GM19240 (cell line): ENCODE measurements at regions not wholly inside any gene's neighbourhood (a gene's known extent, or its start where the extent isn't known, plus 50 kb on each side); places are given as distances from the start of the nearest gene placed in this dataset.
"Not testable (repeated sequence)": the region's sequence is repeated elsewhere in the genome, so short reads cannot be mapped to it uniquely, and the experiment has no call there.

Source experiments
- DNase-seq: peaks from one replicate; pipeline ENCODE4 v3.0.0; 2011; ENCODE audit warnings: low spot score; ENCODE audit not compliant: insufficient read length

DNA sequence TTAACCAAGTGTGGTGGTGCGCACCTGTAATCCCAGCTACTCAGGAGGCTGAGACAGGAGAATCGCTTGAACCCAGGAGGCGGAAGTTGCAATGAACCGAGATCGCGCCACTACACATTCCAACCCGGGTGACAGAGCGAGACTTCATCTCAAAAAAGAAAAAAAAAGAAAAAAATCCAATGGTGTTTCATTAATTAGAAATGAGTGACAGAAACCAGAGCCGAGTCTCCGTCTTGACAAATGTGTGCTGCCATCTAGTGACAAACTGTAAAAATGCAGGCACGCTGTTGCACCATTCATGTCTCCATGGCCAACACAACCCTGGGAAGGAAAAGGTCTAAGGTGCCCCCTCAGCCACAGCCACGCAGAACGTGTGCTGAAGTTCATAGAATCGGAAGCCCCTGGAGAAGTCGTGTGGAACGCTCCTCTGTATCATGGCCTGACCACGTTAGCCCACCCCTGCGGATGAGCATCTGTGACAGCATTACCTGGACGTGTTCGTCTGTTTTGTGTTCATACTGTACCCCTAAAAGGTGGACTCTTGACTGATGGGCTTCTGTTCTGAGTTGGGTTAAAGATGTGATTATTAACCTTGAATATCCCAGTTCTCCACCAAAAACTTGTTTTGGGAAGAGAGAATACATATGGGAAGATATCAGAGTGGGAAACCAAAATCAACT lies 94.9 kb downstream of the LYZL2 start:
- peak; percentile 24 for DNase-seq

DNA sequence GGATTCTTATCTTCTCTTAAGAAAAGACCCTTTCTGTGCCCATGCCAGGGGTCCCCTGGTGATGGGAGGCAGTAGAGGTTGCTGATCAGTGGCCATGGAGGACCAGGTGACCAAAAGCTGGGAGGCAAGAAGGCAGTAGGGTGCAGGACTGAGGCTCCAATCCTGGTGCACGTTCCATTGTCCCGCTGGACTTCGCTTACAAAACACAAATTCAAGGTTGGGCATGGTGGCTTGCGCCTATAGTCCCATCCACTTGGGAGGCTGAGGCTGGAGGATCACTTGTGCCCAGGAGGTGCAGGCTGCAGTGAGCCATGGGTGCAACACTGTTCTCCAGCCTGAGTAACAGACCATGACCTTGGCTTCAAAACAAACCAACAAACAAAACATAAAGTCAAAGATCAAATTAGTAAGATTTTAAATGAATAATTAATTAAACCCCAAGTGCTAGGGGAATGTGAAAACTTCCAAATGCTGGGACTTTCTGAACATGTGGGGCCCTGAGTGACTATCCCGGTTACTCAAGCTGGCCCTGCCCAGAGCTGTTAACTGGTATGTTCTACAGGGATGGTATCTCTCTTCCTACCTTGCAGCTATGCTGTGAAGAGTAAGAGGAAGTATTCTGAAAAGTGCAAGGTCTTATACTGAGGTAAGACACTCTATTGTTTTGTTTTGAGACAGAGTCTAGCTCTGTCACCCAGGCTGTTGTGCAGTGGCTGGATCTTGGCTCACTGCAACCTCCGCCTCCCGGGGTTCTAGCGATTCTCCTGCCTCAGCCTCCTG lies 97.6 kb downstream of the LYZL2 start:
- no peak for DNase-seq

DNA sequence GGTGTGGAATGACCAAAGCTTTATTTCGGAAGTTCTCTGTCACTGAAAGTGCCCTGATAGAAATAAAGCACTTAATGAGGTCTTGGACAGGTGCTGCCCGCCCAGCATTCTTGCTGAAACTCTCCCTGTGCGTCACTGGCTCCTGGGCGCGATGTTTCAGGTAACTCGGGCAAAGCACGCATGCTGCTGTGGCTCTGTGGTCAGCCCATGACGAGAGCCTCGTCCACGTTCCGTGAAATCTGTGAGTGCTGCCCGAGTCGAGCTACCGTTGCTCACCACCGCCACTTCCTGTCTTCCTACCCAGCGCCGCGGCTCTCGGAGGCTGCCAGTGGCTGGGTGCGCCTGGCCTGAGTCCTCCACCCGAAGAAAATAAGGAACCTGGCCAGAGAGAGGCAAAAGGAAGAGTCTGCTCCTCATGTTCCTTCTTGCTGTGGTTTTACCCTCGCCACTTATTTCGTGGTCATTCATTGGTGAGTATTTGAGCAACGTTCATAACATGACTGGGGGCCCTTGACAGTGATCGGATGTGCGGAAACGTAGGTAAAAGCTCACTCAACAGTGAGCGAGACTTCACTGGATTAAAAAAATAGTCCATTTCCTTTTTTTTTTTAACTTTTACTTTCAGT lies 95.5 kb downstream of the MAP3K8 start:
- peak; percentile 26 for DNase-seq

DNA sequence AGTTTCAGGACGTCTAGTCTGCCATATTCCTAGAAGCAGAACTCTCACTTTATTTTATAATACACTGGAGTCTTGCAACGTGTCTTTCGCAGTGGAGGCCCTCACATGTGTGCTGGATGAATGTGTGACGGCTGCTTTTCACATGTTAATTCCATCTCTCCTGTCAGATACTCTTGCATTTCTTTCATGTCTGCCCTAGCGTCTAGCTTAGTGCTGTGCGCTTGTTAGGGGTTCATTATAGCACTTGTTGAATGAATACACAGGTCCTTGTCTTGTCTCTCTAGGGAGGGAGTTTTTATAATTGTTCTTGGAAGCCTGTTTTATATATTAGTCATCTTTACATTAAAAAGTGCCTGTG lies 94.4 kb downstream of the MAP3K8 start:
- no peak for DNase-seq

DNA sequence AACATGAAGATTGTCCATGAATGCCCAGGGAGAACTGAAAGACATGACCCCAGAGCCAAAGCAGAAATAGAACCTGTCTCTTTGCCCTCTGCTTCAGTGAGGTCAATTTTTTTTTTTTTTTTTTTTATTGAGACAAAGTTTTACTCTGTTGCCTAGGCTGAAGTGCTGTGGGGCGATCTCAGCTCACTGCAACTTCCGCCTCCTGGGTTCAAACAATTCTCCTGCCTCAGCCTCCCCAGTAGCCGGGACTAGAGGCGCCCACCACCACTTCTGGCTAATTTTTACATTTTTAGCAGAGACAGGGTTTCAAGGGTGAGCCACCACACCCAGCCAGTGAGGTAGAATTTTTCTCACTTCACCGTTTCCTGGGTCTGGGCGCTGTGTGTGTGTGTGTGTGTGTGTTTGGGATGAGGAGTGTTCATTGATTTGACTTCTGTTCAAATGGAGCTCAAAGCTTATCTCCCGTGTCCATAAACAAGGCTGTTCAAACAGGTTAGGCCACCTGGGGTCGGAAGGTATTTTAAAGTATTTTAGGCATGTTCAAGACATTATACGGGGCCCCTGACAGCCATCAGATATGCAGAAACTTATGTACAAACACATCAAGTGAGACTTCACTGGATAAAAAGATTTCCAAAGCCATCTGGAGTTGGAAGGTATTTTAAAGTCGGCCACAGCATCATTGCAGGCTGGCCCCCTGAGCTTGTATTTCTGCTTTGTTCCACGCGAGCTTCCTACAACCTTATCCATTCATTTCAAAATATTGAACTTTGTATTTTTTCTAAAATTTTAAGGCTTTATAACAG lies 93.8 kb downstream of the MAP3K8 start:
- DNase-seq, result no peak

DNA sequence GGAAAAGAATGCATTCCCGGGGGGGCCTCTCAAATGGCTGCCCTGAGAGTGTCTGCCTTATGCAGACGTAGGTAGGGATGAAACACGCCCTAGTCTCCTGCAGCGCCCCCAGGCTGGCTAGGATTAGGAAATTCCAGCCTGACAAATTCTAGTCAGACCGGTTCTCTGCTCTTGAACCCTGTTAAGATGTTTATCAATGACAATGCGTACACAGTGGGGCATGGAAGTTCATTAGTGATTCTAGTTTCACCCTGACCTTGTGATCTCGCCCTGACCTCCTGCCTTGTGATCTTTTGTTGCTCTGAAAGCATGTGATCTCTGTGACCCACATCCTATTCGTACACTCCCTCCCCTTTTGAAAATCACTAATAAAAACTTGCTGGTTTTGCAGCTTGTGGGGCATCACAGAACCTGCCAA lies 88.7 kb downstream of the MAP3K8 start:
- DNase-seq, result not testable (repeated sequence)

DNA sequence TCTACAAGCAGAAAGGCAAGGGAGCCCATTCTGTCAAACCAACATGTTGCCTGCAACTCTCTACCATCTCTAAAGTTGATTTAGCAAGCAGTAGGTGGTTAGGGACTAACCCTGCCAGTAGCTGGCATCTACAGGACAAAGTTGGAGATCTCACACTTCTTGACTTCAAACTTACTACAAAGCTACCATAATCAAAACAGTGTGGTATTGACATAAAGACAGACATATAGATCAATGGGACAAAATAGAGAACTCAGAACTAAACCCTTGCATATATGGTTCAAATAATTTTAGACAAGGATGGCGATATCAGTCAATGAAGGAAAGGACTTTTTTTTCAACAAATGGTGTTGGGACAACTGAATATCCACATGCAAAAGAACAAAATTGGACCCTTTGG lies 84.9 kb downstream of the MAP3K8 start:
- DNase-seq, result no peak
